OCI-LY1 (cell line): ENCODE measurements at regions not wholly inside any gene's neighbourhood (a gene's known extent, or its start where the extent isn't known, plus 50 kb on each side); places are given as distances from the start of the nearest gene placed in this dataset.

ENCODE experiments used
- H2AFZ ChIP-seq: fragments of 200-600 bp; sonication (generic), shearing (Covaris generic); 2 replicates; pipeline ENCODE4 v1.6.0; 2014; ENCODE audit warnings: antibody characterized with exemption, mild to moderate bottlenecking, low read length
- H3F3A ChIP-seq: fragments of 200-600 bp; sonication (generic), shearing (Covaris generic); 2 replicates; pipeline ENCODE4 v1.6.0; 2014; ENCODE audit warnings: mild to moderate bottlenecking, antibody characterized with exemption, low read length, moderate library complexity; ENCODE audit not compliant: insufficient read depth
- H3K27ac ChIP-seq: fragments of 200-600 bp; sonication (generic); 2 replicates; pipeline ENCODE4 v1.5.1; 2014; ENCODE audit warnings: low read length, mixed run types, mild to moderate bottlenecking, low read depth; ENCODE audit not compliant: poor library complexity, severe bottlenecking
- H3K27me3 ChIP-seq: fragments of 200-600 bp; sonication (generic); 2 replicates; pipeline ENCODE4 v1.6.0; 2014; ENCODE audit warnings: antibody characterized with exemption, mild to moderate bottlenecking, low read length, moderate library complexity; ENCODE audit not compliant: insufficient read depth
- H3K36me3 ChIP-seq: fragments of 200-600 bp; sonication (generic); 2 replicates; pipeline ENCODE4 v1.6.1; 2014; ENCODE audit warnings: mild to moderate bottlenecking, antibody characterized with exemption, low read length, moderate library complexity, mixed read lengths; ENCODE audit not compliant: insufficient read depth
- H3K4me1 ChIP-seq: fragments of 200-600 bp; sonication (generic); 2 replicates; pipeline ENCODE4 v1.5.1; 2014; ENCODE audit warnings: mild to moderate bottlenecking, low read length, moderate library complexity; ENCODE audit not compliant: insufficient read depth, severe bottlenecking
- H3K4me2 ChIP-seq: fragments of 200-600 bp; sonication (generic), shearing (Covaris generic); 2 replicates; pipeline ENCODE4 v1.6.1; 2014; ENCODE audit warnings: low read length
- H3K4me3 ChIP-seq: fragments of 200-600 bp; sonication (generic); 2 replicates; pipeline ENCODE4 v1.5.1; 2014; ENCODE audit warnings: low read length, low read depth, mild to moderate bottlenecking, mixed read lengths; ENCODE audit not compliant: poor library complexity, severe bottlenecking
- H3K79me2 ChIP-seq: fragments of 200-600 bp; shearing (Covaris generic); 2 replicates; pipeline ENCODE4 v1.6.1; 2016; ENCODE audit warnings: mixed run types, low read length, mixed read lengths; ENCODE audit not compliant: insufficient read depth
- H3K9ac ChIP-seq: fragments of 200-600 bp; sonication (generic), shearing (Covaris generic); 2 replicates; pipeline ENCODE4 v1.6.1; 2014; ENCODE audit warnings: mild to moderate bottlenecking, low read length, mixed read lengths
- H3K9me2 ChIP-seq: fragments of 200-600 bp; sonication (generic), shearing (Covaris generic); 2 replicates; pipeline ENCODE4 v1.6.1; 2014; ENCODE audit warnings: low read depth, mild to moderate bottlenecking, low read length, mixed read lengths
- H3K9me3 ChIP-seq: fragments of 200-600 bp; shearing (Covaris generic); 2 replicates; pipeline ENCODE4 v1.6.1; 2014; ENCODE audit warnings: low read length, mixed read lengths
- H4K20me1 ChIP-seq: fragments of 200-600 bp; sonication (generic), shearing (Covaris generic); 2 replicates; pipeline ENCODE4 v1.6.0; 2016; ENCODE audit warnings: mild to moderate bottlenecking, low read length; ENCODE audit not compliant: insufficient read depth
- EZH2 ChIP-seq: fragments of 200-600 bp; sonication (generic), shearing (Covaris generic); IDR thresholded peaks from 2 replicates; pipeline ENCODE4 v1.8.0; 2017; ENCODE audit warnings: borderline replicate concordance, mixed run types, mild to moderate bottlenecking, antibody characterized with exemption, low read length, moderate library complexity, mixed read lengths
- TF ChIP-seq, protein P1 (sequence below): fragments of 200-600 bp; sonication (generic), shearing (Covaris generic); IDR thresholded peaks from 2 replicates; pipeline ENCODE4 v1.5.1; 2017; ENCODE audit warnings: mild to moderate bottlenecking, antibody characterized with exemption, low read length, moderate library complexity, mixed read lengths

DNA sequence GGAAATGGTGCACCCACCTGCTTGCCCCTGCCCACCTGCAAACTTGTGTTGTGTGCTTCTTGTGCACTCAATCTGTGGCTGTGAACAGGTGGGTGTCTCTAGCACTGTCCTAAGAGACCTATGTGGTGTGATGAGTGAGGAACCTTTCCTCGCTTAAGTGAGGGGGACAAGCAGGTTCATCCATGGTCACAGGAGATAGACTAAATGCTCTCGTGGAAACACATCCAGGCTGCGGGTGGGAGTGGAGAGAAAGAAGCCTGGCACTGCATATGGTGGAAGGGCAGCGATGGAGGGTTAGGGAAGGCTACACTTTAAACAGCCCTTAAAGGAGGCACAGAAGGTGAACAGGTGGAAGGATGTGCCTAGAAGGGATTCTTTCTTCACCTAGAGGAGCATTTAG, 330.9 kb downstream of the CXCL12 start:
- no peak overlapping the region for H3K4me3 ChIP-seq
- H3K9me2 ChIP-seq = no peaks in the 10 kb centered on the region
- no peak overlapping the region for H3K27ac ChIP-seq
- H3K4me1 ChIP-seq = no peaks in the 10 kb centered on the region
- no peak overlapping the region for H3K4me2 ChIP-seq
- no peaks in the 10 kb centered on the region for H3K9me3 ChIP-seq
- no peaks in the 10 kb centered on the region for H3F3A ChIP-seq
- TF ChIP-seq EZH2 = no peak
- no peaks in the 10 kb centered on the region for H3K27me3 ChIP-seq
- no peak overlapping the region for H3K9ac ChIP-seq
- H4K20me1 ChIP-seq = no peaks in the 10 kb centered on the region
- H3K79me2 ChIP-seq = no peaks in the 10 kb centered on the region
- no peak overlapping the region for H2AFZ ChIP-seq
- H3K36me3 ChIP-seq = no peaks in the 10 kb centered on the region

DNA sequence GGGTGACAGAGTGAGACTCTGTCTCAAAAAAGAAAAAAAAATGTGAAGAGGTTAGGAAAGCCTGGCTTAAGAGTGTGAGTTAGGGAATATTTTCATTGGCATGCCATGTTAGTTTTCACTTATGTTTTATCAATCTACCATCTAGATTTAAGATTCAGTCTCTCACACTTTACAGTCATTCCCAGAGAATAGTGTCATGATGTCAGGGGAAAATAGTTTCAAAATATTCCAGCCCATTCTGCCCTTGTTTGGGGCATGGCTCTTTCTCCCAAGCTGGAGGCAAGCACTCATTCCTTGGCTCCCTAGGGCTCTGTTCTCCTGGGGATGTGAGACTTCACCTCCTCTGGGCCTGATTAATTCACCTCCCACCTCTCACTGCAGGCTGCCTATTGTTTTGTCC, 331.5 kb downstream of the CXCL12 start:
- Histone ChIP-seq H3F3A (no peaks in the 10 kb centered on the region), H3K9me2 (no peaks in the 10 kb centered on the region), H3K4me1 (no peaks in the 10 kb centered on the region), H3K27me3 (no peaks in the 10 kb centered on the region), H3K9me3 (no peaks in the 10 kb centered on the region), H3K27ac (no peak overlapping the region), H3K4me2 (no peak overlapping the region), H3K9ac (no peak overlapping the region), H2AFZ (no peak overlapping the region), H3K79me2 (no peaks in the 10 kb centered on the region), H3K36me3 (no peaks in the 10 kb centered on the region), H4K20me1 (no peaks in the 10 kb centered on the region), H3K4me3 (no peak overlapping the region)
- TF ChIP-seq, protein P1, sequence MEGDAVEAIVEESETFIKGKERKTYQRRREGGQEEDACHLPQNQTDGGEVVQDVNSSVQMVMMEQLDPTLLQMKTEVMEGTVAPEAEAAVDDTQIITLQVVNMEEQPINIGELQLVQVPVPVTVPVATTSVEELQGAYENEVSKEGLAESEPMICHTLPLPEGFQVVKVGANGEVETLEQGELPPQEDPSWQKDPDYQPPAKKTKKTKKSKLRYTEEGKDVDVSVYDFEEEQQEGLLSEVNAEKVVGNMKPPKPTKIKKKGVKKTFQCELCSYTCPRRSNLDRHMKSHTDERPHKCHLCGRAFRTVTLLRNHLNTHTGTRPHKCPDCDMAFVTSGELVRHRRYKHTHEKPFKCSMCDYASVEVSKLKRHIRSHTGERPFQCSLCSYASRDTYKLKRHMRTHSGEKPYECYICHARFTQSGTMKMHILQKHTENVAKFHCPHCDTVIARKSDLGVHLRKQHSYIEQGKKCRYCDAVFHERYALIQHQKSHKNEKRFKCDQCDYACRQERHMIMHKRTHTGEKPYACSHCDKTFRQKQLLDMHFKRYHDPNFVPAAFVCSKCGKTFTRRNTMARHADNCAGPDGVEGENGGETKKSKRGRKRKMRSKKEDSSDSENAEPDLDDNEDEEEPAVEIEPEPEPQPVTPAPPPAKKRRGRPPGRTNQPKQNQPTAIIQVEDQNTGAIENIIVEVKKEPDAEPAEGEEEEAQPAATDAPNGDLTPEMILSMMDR = no peak
- TF ChIP-seq EZH2 = no peak

GRCh38 chr10:44051584-44052385, 333.1 kb downstream of the CXCL12 start:
- Histone ChIP-seq H3K27ac (no peak overlapping the region), H3K4me1 (no peaks in the 10 kb centered on the region), H3F3A (no peaks in the 10 kb centered on the region), H3K27me3 (no peaks in the 10 kb centered on the region), H4K20me1 (no peaks in the 10 kb centered on the region), H3K79me2 (no peaks in the 10 kb centered on the region), H3K4me2 (no peak overlapping the region), H3K9me3 (no peaks in the 10 kb centered on the region), H2AFZ (no peak overlapping the region), H3K36me3 (no peaks in the 10 kb centered on the region), H3K9me2 (no peaks in the 10 kb centered on the region), H3K4me3 (no peak overlapping the region), H3K9ac (no peak overlapping the region)
- TF ChIP-seq, protein P1 = no peak
- no peak for TF ChIP-seq EZH2

DNA sequence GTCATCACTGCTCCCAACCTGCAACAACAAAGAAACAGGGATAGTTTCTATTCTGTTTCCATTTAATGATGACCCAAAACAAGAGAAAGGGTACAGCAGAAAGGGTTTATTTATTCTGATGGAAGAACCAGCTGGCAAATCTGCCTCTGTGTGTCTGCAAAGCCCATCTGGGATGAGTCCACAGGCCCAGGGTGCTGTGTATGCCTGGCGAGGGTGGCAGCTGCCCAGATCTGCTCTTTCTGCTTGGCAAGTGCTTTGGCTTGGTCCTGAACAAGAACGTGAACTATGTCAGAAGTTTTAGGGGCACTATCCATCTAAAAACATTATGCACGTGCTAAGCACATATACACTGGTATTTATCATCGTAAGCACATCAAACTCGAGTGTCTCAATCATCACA, 333.8 kb downstream of the CXCL12 start:
- Histone ChIP-seq H3K4me2 (no peak overlapping the region), H3K4me1 (no peaks in the 10 kb centered on the region), H4K20me1 (no peaks in the 10 kb centered on the region), H2AFZ (no peak overlapping the region), H3F3A (no peaks in the 10 kb centered on the region), H3K27ac (no peak overlapping the region), H3K79me2 (no peaks in the 10 kb centered on the region), H3K36me3 (no peaks in the 10 kb centered on the region), H3K9me3 (no peaks in the 10 kb centered on the region), H3K4me3 (no peak overlapping the region), H3K9me2 (no peaks in the 10 kb centered on the region), H3K27me3 (no peaks in the 10 kb centered on the region), H3K9ac (no peak overlapping the region)
- TF ChIP-seq, protein P1 = no peak
- TF ChIP-seq EZH2 = no peak
